Testis (tissue), 2 donors: ENCODE measurements at regions not wholly inside any gene's neighbourhood (a gene's known extent, or its start where the extent isn't known, plus 50 kb on each side); places are given as distances from the start of the nearest gene placed in this dataset.

Source experiments
- DNase-seq: peaks from one replicate; pipeline ENCODE4 v3.0.0-alpha.2; 2019
- H3K27ac ChIP-seq, 2 donors: fragments of 200-600 bp; sonication (generic); one replicate each; pipeline ENCODE4 v1.5.1; 2019
- H3K27me3 ChIP-seq: fragments of 200-600 bp; sonication (generic); one replicate; pipeline ENCODE4 v1.5.1; 2019
- H3K36me3 ChIP-seq: fragments of 200-600 bp; sonication (generic); one replicate; pipeline ENCODE4 v1.5.1; 2017; ENCODE audit warnings: low read depth; ENCODE audit errors: missing control alignments
- H3K4me1 ChIP-seq: fragments of 200-600 bp; sonication (generic); one replicate; pipeline ENCODE4 v1.5.1; 2019
- H3K4me3 ChIP-seq, 2 donors: fragments of 200-600 bp; sonication (generic); one replicate each; pipeline ENCODE4 v1.5.1; 2017 to 2019
- H3K9me3 ChIP-seq: fragments of 200-600 bp; sonication (generic); one replicate; pipeline ENCODE4 v1.5.1; 2017
- CTCF ChIP-seq, 3 experiments: fragments of 450-650 bp in 2 of 3; fragments of 200-600 bp in 1 of 3; sonication (generic) in 1 of 3; IDR thresholded peaks; one replicate each; pipeline ENCODE4 v1.5.1; 2016 to 2019; ENCODE audit warnings: antibody characterized with exemption in 3 of 3, mild to moderate bottlenecking in 2 of 3, moderate library complexity in 1 of 3
- POLR2A ChIP-seq: fragments of 450-650 bp; IDR thresholded peaks from one replicate; pipeline ENCODE4 v1.6.1; 2017; ENCODE audit warnings: antibody characterized with exemption, mild to moderate bottlenecking, moderate library complexity
- WGBS, 2 donors: methylation state at CpG; one replicate each; pipeline ENCODE4 v1.1.5; 2018; 5-methylcytosine and 5-hydroxymethylcytosine counted together
- intact Hi-C: fragments of 100-400 bp; cut with DNase I; formaldehyde crosslinking; loops from one replicate; pipeline ENCODE4 v1.15.1; 2023; ENCODE audit warnings: low total_unique reads

GRCh38 chr12:125882141-125882540 is 816.9 kb downstream of the AACS start:
- intact Hi-C loops, result no loop called here

GRCh38 chr12:125888921-125889320 is 823.7 kb downstream of the AACS start:
- intact Hi-C loops, result no loop called here
- no peaks in the 10 kb centered on the region for H3K4me1 ChIP-seq
- no peak overlapping the region for H3K4me3 ChIP-seq
- H3K9me3 ChIP-seq, result no peaks in the 10 kb centered on the region
- no peaks in the 10 kb centered on the region for H3K27me3 ChIP-seq
- DNase-seq, result no peak
- H3K36me3 ChIP-seq, result no peaks in the 10 kb centered on the region
- H3K27ac ChIP-seq, result no peak overlapping the region
- TF ChIP-seq POLR2A (no peak), CTCF (IDR thresholded peaks at IDR 0.05) (no peak)

More at GRCh38 chr12:125882141-125882540, 816.9 kb downstream of the AACS start:
- no peak overlapping the region for H3K4me3 ChIP-seq
- no peaks in the 10 kb centered on the region for H3K9me3 ChIP-seq
- DNase-seq, result no peak
- H3K27me3 ChIP-seq, result no peaks in the 10 kb centered on the region
- no peak overlapping the region for H3K27ac ChIP-seq
- H3K4me1 ChIP-seq, result no peaks in the 10 kb centered on the region
- WGBS, 2 donors, result 45 to 59% methylated on average over 3 of the region's 3 CpGs
- no peaks in the 10 kb centered on the region for H3K36me3 ChIP-seq
- TF ChIP-seq POLR2A (no peak), CTCF (IDR thresholded peaks at IDR 0.05) (no peak)

GRCh38 chr12:125889742-125890141 is 824.5 kb downstream of the AACS start:
- no peaks in the 10 kb centered on the region for H3K9me3 ChIP-seq
- no peaks in the 10 kb centered on the region for H3K4me1 ChIP-seq
- no peak overlapping the region for H3K27ac ChIP-seq
- DNase-seq, result no peak
- H3K36me3 ChIP-seq, result no peaks in the 10 kb centered on the region
- TF ChIP-seq CTCF (IDR thresholded peaks at IDR 0.05) (no peak), POLR2A (no peak)
- H3K27me3 ChIP-seq, result no peaks in the 10 kb centered on the region
- intact Hi-C loops, result no loop called here
- no peak overlapping the region for H3K4me3 ChIP-seq
- WGBS, 2 donors, result 61 to 77% methylated on average over 6 of the region's 6 CpGs

GRCh38 chr12:125890366-125890905 is 825.2 kb downstream of the AACS start:
- intact Hi-C loops, result no loop called here
- DNase-seq, result no peak
- Histone ChIP-seq H3K27ac (no peak overlapping the region), H3K4me3 (no peak overlapping the region), H3K27me3 (no peaks in the 10 kb centered on the region), H3K36me3 (no peaks in the 10 kb centered on the region), H3K4me1 (no peaks in the 10 kb centered on the region), H3K9me3 (no peaks in the 10 kb centered on the region)
- WGBS, 2 donors, result 75 to 77% methylated on average over 7 of the region's 7 CpGs
- TF ChIP-seq CTCF (IDR thresholded peaks at IDR 0.05), result no peak
- TF ChIP-seq POLR2A, result no peak

- 54 to 57% methylated on average over 5 of the region's 5 CpGs for WGBS, 2 donors
- Histone ChIP-seq H3K36me3 (no peaks in the 10 kb centered on the region), H3K27me3 (no peaks in the 10 kb centered on the region), H3K9me3 (no peaks in the 10 kb centered on the region), H3K27ac (no peak overlapping the region), H3K4me3 (no peak overlapping the region), H3K4me1 (no peaks in the 10 kb centered on the region)
- TF ChIP-seq POLR2A (no peak), CTCF (IDR thresholded peaks at IDR 0.05) (no peak)
- intact Hi-C loops, result no loop called here
- no peak for DNase-seq
Observed at GRCh38 chr12:125890971-125891370, 825.7 kb downstream of the AACS start.
